H9 (cell line): ENCODE measurements at regions not wholly inside any gene's neighbourhood (a gene's known extent, or its start where the extent isn't known, plus 50 kb on each side); places are given as distances from the start of the nearest gene placed in this dataset.

Source experiments
- DNase-seq: peaks from one replicate; pipeline ENCODE4 v3.0.0-alpha.2; 2017
- H2AFZ ChIP-seq: one replicate; pipeline ENCODE4 v1.6.1; 2013; ENCODE audit warnings: mild to moderate bottlenecking, low read length, control low read depth, moderate library complexity
- H2AK5ac ChIP-seq: 2 replicates; pipeline ENCODE4 v1.6.1; 2013; ENCODE audit warnings: low read length, control low read depth, mixed read lengths; ENCODE audit not compliant: insufficient read length
- H2BK120ac ChIP-seq: one replicate; pipeline ENCODE4 v1.6.1; 2013; ENCODE audit warnings: low read depth, mild to moderate bottlenecking, low read length, control low read depth, inconsistent platforms; ENCODE audit not compliant: poor library complexity, severe bottlenecking
- H2BK12ac ChIP-seq: 2 replicates; pipeline ENCODE4 v1.6.1; 2013; ENCODE audit warnings: low read length, control low read depth, mixed read lengths, low read depth; ENCODE audit not compliant: insufficient read length
- H2BK15ac ChIP-seq: 2 replicates; pipeline ENCODE4 v1.6.1; 2013; ENCODE audit warnings: low read depth, low read length, control low read depth
- H2BK20ac ChIP-seq: one replicate; pipeline ENCODE4 v1.6.1; 2013; ENCODE audit warnings: low read depth, mild to moderate bottlenecking, low read length, control low read depth, inconsistent platforms; ENCODE audit not compliant: poor library complexity, severe bottlenecking
- H2BK5ac ChIP-seq: 2 replicates; pipeline ENCODE4 v1.6.1; 2013; ENCODE audit warnings: low read length, control low read depth, mixed read lengths; ENCODE audit not compliant: insufficient read length
- H3K14ac ChIP-seq: 2 replicates; pipeline ENCODE4 v1.6.1; 2013; ENCODE audit warnings: low read length, control low read depth; ENCODE audit not compliant: insufficient read depth
- H3K18ac ChIP-seq: 2 replicates; pipeline ENCODE4 v1.6.1; 2013; ENCODE audit warnings: low read depth, mild to moderate bottlenecking, mixed read lengths, low read length, control low read depth; ENCODE audit not compliant: insufficient read length
- H3K23ac ChIP-seq: 2 replicates; pipeline ENCODE4 v1.6.1; 2013; ENCODE audit warnings: low read length, control low read depth, mixed read lengths, low read depth; ENCODE audit not compliant: insufficient read length
- H3K23me2 ChIP-seq: 2 replicates; pipeline ENCODE4 v1.6.1; 2013; ENCODE audit warnings: low read depth, mild to moderate bottlenecking, mixed read lengths, low read length, control low read depth; ENCODE audit not compliant: insufficient read length, poor library complexity, severe bottlenecking
- H3K27ac ChIP-seq: 2 replicates; pipeline ENCODE4 v1.5.1; 2013; ENCODE audit warnings: low read length, control low read depth, mixed read lengths, low read depth; ENCODE audit not compliant: insufficient read length
- H3K27me3 ChIP-seq: 2 replicates; pipeline ENCODE4 v1.6.1; 2013; ENCODE audit warnings: low read length, control low read depth, inconsistent platforms; ENCODE audit not compliant: insufficient read depth
- H3K4ac ChIP-seq: 2 replicates; pipeline ENCODE4 v1.6.1; 2013; ENCODE audit warnings: low read depth, mild to moderate bottlenecking, control low read depth, inconsistent platforms, low read length, moderate library complexity
- H3K4me1 ChIP-seq: 2 replicates; pipeline ENCODE4 v1.6.1; 2013; ENCODE audit warnings: low read length, control low read depth, inconsistent platforms; ENCODE audit not compliant: insufficient read depth
- H3K4me2 ChIP-seq: 2 replicates; pipeline ENCODE4 v1.6.1; 2013; ENCODE audit warnings: low read length, control low read depth, mixed read lengths; ENCODE audit not compliant: insufficient read length, insufficient read depth
- H3K56ac ChIP-seq: 2 replicates; pipeline ENCODE4 v1.6.1; 2013; ENCODE audit warnings: low read depth, mild to moderate bottlenecking, mixed read lengths, low read length, control low read depth; ENCODE audit not compliant: insufficient read length
- H3K79me1 ChIP-seq: 2 replicates; pipeline ENCODE4 v1.6.1; 2013; ENCODE audit warnings: low read depth, mild to moderate bottlenecking, moderate library complexity, low read length, control low read depth, inconsistent platforms; ENCODE audit not compliant: insufficient read depth, poor library complexity, severe bottlenecking
- H3K79me2 ChIP-seq: 2 replicates; pipeline ENCODE4 v1.6.1; 2013; ENCODE audit warnings: low read length, control low read depth, inconsistent platforms; ENCODE audit not compliant: insufficient read depth
- H3K9ac ChIP-seq: 2 replicates; pipeline ENCODE4 v1.6.1; 2013; ENCODE audit warnings: low read length, control low read depth, mixed read lengths; ENCODE audit not compliant: insufficient read length; ENCODE audit errors: extremely low read depth
- H3K9me3 ChIP-seq: one replicate; pipeline ENCODE4 v1.6.1; 2013; ENCODE audit warnings: low read depth, low read length, inconsistent platforms; ENCODE audit not compliant: control insufficient read depth
- H3T11ph ChIP-seq: one replicate; pipeline ENCODE4 v1.6.1; 2013; ENCODE audit warnings: mild to moderate bottlenecking, low read length, control low read depth, inconsistent platforms
- H4K20me1 ChIP-seq: one replicate; pipeline ENCODE4 v1.6.1; 2013; ENCODE audit not compliant: control insufficient read depth, insufficient read length, insufficient read depth
- H4K5ac ChIP-seq: 2 replicates; pipeline ENCODE4 v1.6.1; 2013; ENCODE audit warnings: low read depth, mild to moderate bottlenecking, mixed read lengths, low read length, control low read depth; ENCODE audit not compliant: insufficient read length
- H4K8ac ChIP-seq: replicated peaks from 2 replicates; pipeline ENCODE4 v1.6.1; 2013; ENCODE audit warnings: low read length, control low read depth, mixed read lengths, low read depth; ENCODE audit not compliant: insufficient read length
- H4K91ac ChIP-seq: 2 replicates; pipeline ENCODE4 v1.6.1; 2013; ENCODE audit warnings: low read depth, mild to moderate bottlenecking, moderate library complexity, mixed read lengths, low read length, control low read depth; ENCODE audit not compliant: insufficient read length
- H3K27ac Mint-ChIP-seq, 3 experiments: 2 replicates in 2 of 3; 3 replicates in 1 of 3; pipeline ENCODE4 v1.8.0; 2020 to 2021; ENCODE audit warnings: mixed read lengths in 3 of 3, mild to moderate bottlenecking in 1 of 3, moderate library complexity in 1 of 3
- H3K27me3 Mint-ChIP-seq: 2 replicates; pipeline ENCODE4 v1.8.0; 2021; ENCODE audit warnings: low read depth, mild to moderate bottlenecking, moderate library complexity, mixed read lengths
- H3K36me3 Mint-ChIP-seq, 3 experiments: 2 replicates in 2 of 3; 3 replicates in 1 of 3; pipeline ENCODE4 v1.8.0; 2020 to 2021; ENCODE audit warnings: low read depth in 3 of 3, mixed read lengths in 3 of 3; ENCODE audit not compliant: insufficient read depth in 1 of 3
- H3K4me1 Mint-ChIP-seq, 2 experiments: 2 replicates each; pipeline ENCODE4 v1.8.0; 2020; ENCODE audit warnings: mixed read lengths in 2 of 2
- H3K4me3 Mint-ChIP-seq, 2 experiments: 2 replicates in 1 of 2; 3 replicates in 1 of 2; pipeline ENCODE4 v1.8.0; 2020 to 2021; ENCODE audit warnings: mild to moderate bottlenecking in 2 of 2, mixed read lengths in 2 of 2, moderate library complexity in 1 of 2
- H3K9me3 Mint-ChIP-seq, 2 experiments: 2 replicates in 1 of 2; 3 replicates in 1 of 2; pipeline ENCODE4 v1.8.0; 2020; ENCODE audit warnings: mild to moderate bottlenecking in 2 of 2, mixed read lengths in 2 of 2, moderate library complexity in 1 of 2
- WGBS: extraction: QIAGEN DNeasy Blood & Tissue Kit; methylation state at CpG from one replicate; pipeline ENCODE4 v1.1.7; 2013; ENCODE audit warnings: missing lambda C conversion rate, low lambda C conversion rate, mixed read lengths; ENCODE audit not compliant: insufficient read length; ENCODE audit errors: extremely low coverage; 5-methylcytosine and 5-hydroxymethylcytosine counted together
- TF ChIP-seq, protein P1 (sequence below): fragments of 200-600 bp; sonication (generic); conservative IDR thresholded peaks from 3 replicates; pipeline ENCODE4 v1.8.0; 2021; ENCODE audit warnings: antibody characterized with exemption, mild to moderate bottlenecking

DNA sequence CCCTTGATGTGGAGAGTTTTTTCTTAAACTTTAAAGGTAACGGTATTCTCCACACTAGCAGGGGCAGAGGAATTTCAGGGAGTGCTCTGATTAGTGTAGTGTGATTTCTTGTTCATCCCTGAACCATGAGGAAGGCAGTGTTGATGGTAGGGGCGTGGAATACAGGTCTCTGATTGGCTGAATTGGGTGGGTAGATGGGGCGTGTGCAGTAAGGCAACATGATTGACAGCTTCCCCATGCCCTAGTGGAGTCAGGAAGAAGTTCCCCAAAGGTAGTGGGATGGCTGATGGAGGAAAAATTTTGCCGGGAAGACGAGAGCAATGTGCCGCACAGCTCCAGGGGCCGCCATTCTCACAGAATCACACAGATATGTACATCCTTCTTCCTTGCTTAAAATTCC is 97.4 kb upstream of the SALL4 start:
- Mint-ChIP-seq H3K27ac (no peak overlapping the region), H3K4me1 (peaks cover 7 to 13% of the 10 kb centered on the region in 2 experiments), H3K9me3 (peaks cover 0 to 2% of the 10 kb centered on the region in 2 experiments; a peak in 1 of 5 replicates), H3K27me3 (no peaks in the 10 kb centered on the region), H3K36me3 (no peaks in the 10 kb centered on the region; a peak in 1 of 7 replicates), H3K4me3 (no peak overlapping the region)
- Histone ChIP-seq H3K23ac (no peak overlapping the region), H4K5ac (no peak overlapping the region), H2BK5ac (no peak overlapping the region), H3T11ph (no peak overlapping the region), H4K8ac (no peak overlapping the region), H3K9me3 (no peaks in the 10 kb centered on the region), H3K79me2 (no peaks in the 10 kb centered on the region), H2BK120ac (no peak overlapping the region), H2AFZ (no peak overlapping the region), H3K27me3 (no peaks in the 10 kb centered on the region), H2BK12ac (no peak overlapping the region), H2BK20ac (no peak overlapping the region), H3K18ac (no peak overlapping the region), H3K79me1 (no peaks in the 10 kb centered on the region), H3K4me2 (no peak overlapping the region), H2BK15ac (no peak overlapping the region), H3K9ac (no peak overlapping the region), H3K27ac (no peak overlapping the region), H3K14ac (no peak overlapping the region), H4K91ac (no peak overlapping the region), H3K4me1 (no peaks in the 10 kb centered on the region), H4K20me1 (no peaks in the 10 kb centered on the region), H3K56ac (no peak overlapping the region), H3K23me2 (no peaks in the 10 kb centered on the region), H2AK5ac (no peak overlapping the region), H3K4ac (no peak overlapping the region)
- no CpG with 5 or more reads among the region's 7 CpGs for WGBS
- peak; percentile 43 for DNase-seq
- TF ChIP-seq, protein P1, sequence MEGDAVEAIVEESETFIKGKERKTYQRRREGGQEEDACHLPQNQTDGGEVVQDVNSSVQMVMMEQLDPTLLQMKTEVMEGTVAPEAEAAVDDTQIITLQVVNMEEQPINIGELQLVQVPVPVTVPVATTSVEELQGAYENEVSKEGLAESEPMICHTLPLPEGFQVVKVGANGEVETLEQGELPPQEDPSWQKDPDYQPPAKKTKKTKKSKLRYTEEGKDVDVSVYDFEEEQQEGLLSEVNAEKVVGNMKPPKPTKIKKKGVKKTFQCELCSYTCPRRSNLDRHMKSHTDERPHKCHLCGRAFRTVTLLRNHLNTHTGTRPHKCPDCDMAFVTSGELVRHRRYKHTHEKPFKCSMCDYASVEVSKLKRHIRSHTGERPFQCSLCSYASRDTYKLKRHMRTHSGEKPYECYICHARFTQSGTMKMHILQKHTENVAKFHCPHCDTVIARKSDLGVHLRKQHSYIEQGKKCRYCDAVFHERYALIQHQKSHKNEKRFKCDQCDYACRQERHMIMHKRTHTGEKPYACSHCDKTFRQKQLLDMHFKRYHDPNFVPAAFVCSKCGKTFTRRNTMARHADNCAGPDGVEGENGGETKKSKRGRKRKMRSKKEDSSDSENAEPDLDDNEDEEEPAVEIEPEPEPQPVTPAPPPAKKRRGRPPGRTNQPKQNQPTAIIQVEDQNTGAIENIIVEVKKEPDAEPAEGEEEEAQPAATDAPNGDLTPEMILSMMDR: no peak
